Prostate gland (tissue), 2 donors: ENCODE measurements at regions not wholly inside any gene's neighbourhood (a gene's known extent, or its start where the extent isn't known, plus 50 kb on each side); places are given as distances from the start of the nearest gene placed in this dataset.

Source experiments
- DNase-seq: peaks from one replicate; pipeline ENCODE4 v3.0.0-alpha.2; 2019; ENCODE audit warnings: low spot score
- H3K27ac ChIP-seq, 2 donors: fragments of 200-600 bp; sonication (generic); 2 replicates each; pipeline ENCODE4 v1.5.1; 2017 to 2019
- H3K27me3 ChIP-seq: fragments of 200-600 bp; sonication (generic); replicated peaks from 2 replicates; pipeline ENCODE4 v1.5.1; 2019; ENCODE audit not compliant: insufficient read depth
- H3K36me3 ChIP-seq, 2 donors: fragments of 200-600 bp; sonication (generic); 1 replicate in 1 of 2; 2 replicates in 1 of 2; pipeline versions ENCODE4 v1.5.1 to v1.8.1; 2017 to 2019
- H3K4me1 ChIP-seq: fragments of 200-600 bp; sonication (generic); replicated peaks from 2 replicates; pipeline ENCODE4 v1.5.1; 2019
- H3K4me3 ChIP-seq, 2 donors: fragments of 200-600 bp; sonication (generic); 2 replicates each; pipeline ENCODE4 v1.5.1; 2017 to 2019
- H3K9me3 ChIP-seq: fragments of 200-600 bp; sonication (generic); 2 replicates; pipeline ENCODE4 v1.5.1; 2017
- POLR2A ChIP-seq: fragments of 450-650 bp; IDR thresholded peaks from one replicate; pipeline ENCODE4 v1.6.1; 2016; ENCODE audit warnings: antibody characterized with exemption, mild to moderate bottlenecking
- POLR2AphosphoS5 ChIP-seq: sonication (generic); formaldehyde crosslinking; IDR thresholded peaks from one replicate; pipeline ENCODE4 v1.6.1; 2017; ENCODE audit warnings: antibody characterized with exemption
- WGBS: methylation state at CpG from one replicate; pipeline ENCODE4 v1.1.5; 2018; 5-methylcytosine and 5-hydroxymethylcytosine counted together
- intact Hi-C: fragments of 100-400 bp; cut with DNase I; formaldehyde crosslinking; loops from one replicate; pipeline ENCODE4 v1.14.2; 2022
- TF ChIP-seq, protein P1 (sequence below), 4 experiments: fragments of 200-600 bp in 2 of 4; fragments of 450-650 bp in 2 of 4; sonication (generic) in 2 of 4; IDR thresholded peaks; 1 replicate in 3 of 4; 2 replicates in 1 of 4; pipeline ENCODE4 v1.5.1; 2016 to 2019; ENCODE audit warnings: antibody characterized with exemption in 4 of 4, mild to moderate bottlenecking in 2 of 4, moderate library complexity in 2 of 4

- Histone ChIP-seq H3K27ac (no peak overlapping the region), H3K4me1 (no peaks in the 10 kb centered on the region), H3K9me3 (no peaks in the 10 kb centered on the region), H3K36me3 (no peaks in the 10 kb centered on the region), H3K4me3 (no peak overlapping the region), H3K27me3 (no peaks in the 10 kb centered on the region)
- WGBS: 74% methylated on average over 3 of the region's 3 CpGs
- TF ChIP-seq POLR2AphosphoS5: no peak
- no peak for TF ChIP-seq POLR2A
- TF ChIP-seq, protein P1, sequence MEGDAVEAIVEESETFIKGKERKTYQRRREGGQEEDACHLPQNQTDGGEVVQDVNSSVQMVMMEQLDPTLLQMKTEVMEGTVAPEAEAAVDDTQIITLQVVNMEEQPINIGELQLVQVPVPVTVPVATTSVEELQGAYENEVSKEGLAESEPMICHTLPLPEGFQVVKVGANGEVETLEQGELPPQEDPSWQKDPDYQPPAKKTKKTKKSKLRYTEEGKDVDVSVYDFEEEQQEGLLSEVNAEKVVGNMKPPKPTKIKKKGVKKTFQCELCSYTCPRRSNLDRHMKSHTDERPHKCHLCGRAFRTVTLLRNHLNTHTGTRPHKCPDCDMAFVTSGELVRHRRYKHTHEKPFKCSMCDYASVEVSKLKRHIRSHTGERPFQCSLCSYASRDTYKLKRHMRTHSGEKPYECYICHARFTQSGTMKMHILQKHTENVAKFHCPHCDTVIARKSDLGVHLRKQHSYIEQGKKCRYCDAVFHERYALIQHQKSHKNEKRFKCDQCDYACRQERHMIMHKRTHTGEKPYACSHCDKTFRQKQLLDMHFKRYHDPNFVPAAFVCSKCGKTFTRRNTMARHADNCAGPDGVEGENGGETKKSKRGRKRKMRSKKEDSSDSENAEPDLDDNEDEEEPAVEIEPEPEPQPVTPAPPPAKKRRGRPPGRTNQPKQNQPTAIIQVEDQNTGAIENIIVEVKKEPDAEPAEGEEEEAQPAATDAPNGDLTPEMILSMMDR (IDR thresholded peaks at IDR 0.05): no peak
- intact Hi-C loops: no loop called here
- DNase-seq: no peak
Measured at GRCh38 chr6:94651239-94651638, 926.1 kb upstream of the MANEA start.

- TF ChIP-seq, protein P1 (IDR thresholded peaks at IDR 0.05): no peak
- no peak for TF ChIP-seq POLR2AphosphoS5
- DNase-seq: no peak
- no peaks in the 10 kb centered on the region for H3K4me1 ChIP-seq
- H3K9me3 ChIP-seq: no peaks in the 10 kb centered on the region
- intact Hi-C loops: no loop called here
- no peak overlapping the region for H3K4me3 ChIP-seq
- H3K27ac ChIP-seq: no peak overlapping the region
- H3K36me3 ChIP-seq: no peaks in the 10 kb centered on the region
- H3K27me3 ChIP-seq: no peaks in the 10 kb centered on the region
Measured at GRCh38 chr6:94645191-94645590, 932.1 kb upstream of the MANEA start.

GRCh38 chr6:94639564-94639963 is 937.8 kb upstream of the MANEA start:
- H3K27me3 ChIP-seq: no peaks in the 10 kb centered on the region
- H3K9me3 ChIP-seq: no peaks in the 10 kb centered on the region
- 78% methylated on average over 5 of the region's 5 CpGs for WGBS
- H3K4me1 ChIP-seq: no peaks in the 10 kb centered on the region
- intact Hi-C loops: no loop called here
- no peak for DNase-seq
- no peaks in the 10 kb centered on the region for H3K36me3 ChIP-seq
- no peak overlapping the region for H3K4me3 ChIP-seq
- TF ChIP-seq POLR2AphosphoS5 (no peak), POLR2A (no peak)
- TF ChIP-seq, protein P1 (IDR thresholded peaks at IDR 0.05): no peak
- no peak overlapping the region for H3K27ac ChIP-seq

- no peaks in the 10 kb centered on the region for H3K4me1 ChIP-seq
- no peaks in the 10 kb centered on the region for H3K36me3 ChIP-seq
- no peak overlapping the region for H3K4me3 ChIP-seq
- H3K27ac ChIP-seq: no peak overlapping the region
- 33% methylated on average over 4 of the region's 4 CpGs for WGBS
- intact Hi-C loops: no loop called here
- no peaks in the 10 kb centered on the region for H3K9me3 ChIP-seq
- H3K27me3 ChIP-seq: no peaks in the 10 kb centered on the region
- TF ChIP-seq POLR2AphosphoS5 (no peak), POLR2A (no peak)
- TF ChIP-seq, protein P1 (IDR thresholded peaks at IDR 0.05): no peak
- no peak for DNase-seq
Measured at GRCh38 chr6:94636780-94637385, 940.5 kb upstream of the MANEA start.

- no peak for DNase-seq
- Histone ChIP-seq H3K27me3 (no peaks in the 10 kb centered on the region), H3K4me1 (no peaks in the 10 kb centered on the region), H3K27ac (no peak overlapping the region), H3K4me3 (no peak overlapping the region), H3K36me3 (no peaks in the 10 kb centered on the region), H3K9me3 (no peaks in the 10 kb centered on the region)
- intact Hi-C loops: no loop called here
- TF ChIP-seq, protein P1 (IDR thresholded peaks at IDR 0.05): no peak
- TF ChIP-seq POLR2AphosphoS5 (no peak), POLR2A (no peak)
Measured at GRCh38 chr6:94623586-94623985, 953.7 kb upstream of the MANEA start.
